HCEC 1CT (cell line): ENCODE measurements at regions not wholly inside any gene's neighbourhood (a gene's known extent, or its start where the extent isn't known, plus 50 kb on each side); places are given as distances from the start of the nearest gene placed in this dataset.

Experiments used
- DNase-seq: peaks from one replicate; pipeline ENCODE4 v3.0.0-alpha.2; 2017

- DNase-seq: no peak
Observed at GRCh38 chr5:54739371-54739770, 221.8 kb downstream of the SNX18 start.

GRCh38 chr5:54738973-54739367 is 221.4 kb downstream of the SNX18 start:
- DNase-seq: no peak

- DNase-seq: peak; percentile 89
Observed at GRCh38 chr5:54738118-54738972, 220.8 kb downstream of the SNX18 start.

- DNase-seq: no peak
Observed at GRCh38 chr5:54736003-54736797, 218.6 kb downstream of the SNX18 start.

GRCh38 chr5:54733101-54733500 is 215.5 kb downstream of the SNX18 start:
- DNase-seq: no peak

- DNase-seq: no peak
Observed at GRCh38 chr5:54732108-54732507, 214.5 kb downstream of the SNX18 start.

- no peak for DNase-seq
Observed at GRCh38 chr5:54728588-54728915, 211.0 kb downstream of the SNX18 start.

- DNase-seq: no peak
Observed at GRCh38 chr5:54727874-54728587, 210.5 kb downstream of the SNX18 start.

- no peak for DNase-seq
Observed at GRCh38 chr5:54725391-54726280, 208.1 kb downstream of the SNX18 start.

GRCh38 chr5:54722846-54723433 is 205.4 kb downstream of the SNX18 start:
- DNase-seq: peak; percentile 59

GRCh38 chr5:54721951-54722654 is 204.5 kb downstream of the SNX18 start:
- no peak for DNase-seq

GRCh38 chr5:54721116-54721515 is 203.6 kb downstream of the SNX18 start:
- DNase-seq: no peak

GRCh38 chr5:54720341-54720740 is 202.8 kb downstream of the SNX18 start:
- DNase-seq: no peak

GRCh38 chr5:54719384-54720283 is 202.1 kb downstream of the SNX18 start:
- peak; percentile 81 for DNase-seq

GRCh38 chr5:54718656-54719055 is 201.1 kb downstream of the SNX18 start:
- DNase-seq: no peak

GRCh38 chr5:54717870-54718269 is 200.3 kb downstream of the SNX18 start:
- DNase-seq: no peak

- no peak for DNase-seq
Observed at GRCh38 chr5:54717459-54717858, 199.9 kb downstream of the SNX18 start.

- no peak for DNase-seq
Observed at GRCh38 chr5:54713923-54714581, 196.5 kb downstream of the SNX18 start.

GRCh38 chr5:54709096-54709495 is 191.5 kb downstream of the SNX18 start:
- DNase-seq: no peak

GRCh38 chr5:54707841-54708240 is 190.3 kb downstream of the SNX18 start:
- no peak for DNase-seq
